Stomach (tissue), 4 donors: ENCODE measurements at regions not wholly inside any gene's neighbourhood (a gene's known extent, or its start where the extent isn't known, plus 50 kb on each side); places are given as distances from the start of the nearest gene placed in this dataset.

Source experiments
- POLR2A ChIP-seq, 4 donors: fragments of 450-650 bp; IDR thresholded peaks; one replicate each; pipeline ENCODE4 v1.6.1; 2016; ENCODE audit warnings: antibody characterized with exemption in 4 of 4, control low read depth in 2 of 4, mild to moderate bottlenecking in 1 of 4, moderate library complexity in 1 of 4
- TF ChIP-seq, protein P1 (sequence below), 7 experiments: fragments of 450-650 bp in 4 of 7; fragments of 200-600 bp in 3 of 7; sonication (generic) in 3 of 7; IDR thresholded peaks; one replicate each; pipeline ENCODE4 v1.5.1; 2016 to 2019; ENCODE audit warnings: antibody characterized with exemption in 7 of 7, control low read depth in 2 of 7, mild to moderate bottlenecking in 1 of 7

- TF ChIP-seq, protein P1, sequence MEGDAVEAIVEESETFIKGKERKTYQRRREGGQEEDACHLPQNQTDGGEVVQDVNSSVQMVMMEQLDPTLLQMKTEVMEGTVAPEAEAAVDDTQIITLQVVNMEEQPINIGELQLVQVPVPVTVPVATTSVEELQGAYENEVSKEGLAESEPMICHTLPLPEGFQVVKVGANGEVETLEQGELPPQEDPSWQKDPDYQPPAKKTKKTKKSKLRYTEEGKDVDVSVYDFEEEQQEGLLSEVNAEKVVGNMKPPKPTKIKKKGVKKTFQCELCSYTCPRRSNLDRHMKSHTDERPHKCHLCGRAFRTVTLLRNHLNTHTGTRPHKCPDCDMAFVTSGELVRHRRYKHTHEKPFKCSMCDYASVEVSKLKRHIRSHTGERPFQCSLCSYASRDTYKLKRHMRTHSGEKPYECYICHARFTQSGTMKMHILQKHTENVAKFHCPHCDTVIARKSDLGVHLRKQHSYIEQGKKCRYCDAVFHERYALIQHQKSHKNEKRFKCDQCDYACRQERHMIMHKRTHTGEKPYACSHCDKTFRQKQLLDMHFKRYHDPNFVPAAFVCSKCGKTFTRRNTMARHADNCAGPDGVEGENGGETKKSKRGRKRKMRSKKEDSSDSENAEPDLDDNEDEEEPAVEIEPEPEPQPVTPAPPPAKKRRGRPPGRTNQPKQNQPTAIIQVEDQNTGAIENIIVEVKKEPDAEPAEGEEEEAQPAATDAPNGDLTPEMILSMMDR (IDR thresholded peaks at IDR 0.05): no peak
- no peak for TF ChIP-seq POLR2A (IDR thresholded peaks at IDR 0.05)
Measured at GRCh38 chr10:124308056-124308645, 110.6 kb downstream of the OAT start.
